RWPE1 (cell line): ENCODE measurements at regions not wholly inside any gene's neighbourhood (a gene's known extent, or its start where the extent isn't known, plus 50 kb on each side); places are given as distances from the start of the nearest gene placed in this dataset.

Source experiments
- CTCF ChIA-PET: fragments of 350-600 bp; sonication (Branson Sonifier 250); formaldehyde crosslinking; extraction: SDS; loops from one replicate; lab custom pipeline; 2021; lab: Yijun Ruan, JAX
- POLR2A ChIA-PET: fragments of 400-600 bp; formaldehyde crosslinking; extraction: SDS; loops from one replicate; lab custom pipeline; 2020; ENCODE audit warnings: antibody characterized with exemption; ENCODE audit not compliant: low non-redundant PET; lab: Yijun Ruan, JAX
- DNase-seq: peaks from one replicate; pipeline ENCODE4 v3.0.0; 2012; ENCODE audit warnings: low spot score
- H3K27ac ChIP-seq: fragments of 450-650 bp; 2 replicates; pipeline ENCODE4 v1.5.1; 2017
- CTCF ChIP-seq: fragments of 450-650 bp; conservative IDR thresholded peaks from 2 replicates; pipeline ENCODE4 v1.5.1; 2017; ENCODE audit warnings: low read depth, mild to moderate bottlenecking

- TF ChIP-seq CTCF = no peak
- no peak overlapping the region for H3K27ac ChIP-seq
- POLR2A ChIA-PET = no interaction called here
- DNase-seq = no peak
- CTCF ChIA-PET = no interaction called here
Observed at GRCh38 chr6:9943986-9944385, 470.9 kb downstream of the TFAP2A start.

- ChIA-PET POLR2A (no interaction called here), CTCF (no interaction called here)
- DNase-seq = no peak
- H3K27ac ChIP-seq = no peak overlapping the region
- TF ChIP-seq CTCF = no peak
Observed at GRCh38 chr6:9943026-9943425, 471.8 kb downstream of the TFAP2A start.

- no peak for DNase-seq
- CTCF ChIA-PET = no interaction called here
- TF ChIP-seq CTCF = no peak
- no peak overlapping the region for H3K27ac ChIP-seq
- POLR2A ChIA-PET = no interaction called here
Observed at GRCh38 chr6:9942131-9942530, 472.7 kb downstream of the TFAP2A start.

GRCh38 chr6:9938801-9939200 lies 476.1 kb downstream of the TFAP2A start:
- no peak for TF ChIP-seq CTCF
- no peak overlapping the region for H3K27ac ChIP-seq
- no peak for DNase-seq
- ChIA-PET POLR2A (no interaction called here), CTCF (no interaction called here)

- H3K27ac ChIP-seq = no peak overlapping the region
- TF ChIP-seq CTCF = no peak
- POLR2A ChIA-PET = no interaction called here
- CTCF ChIA-PET = interaction anchor here (0.5 to 0.6 kb wide), 2 partner anchors 28 to 498 kb away, joined by 3 read pairs; no protein-coding TSS in a partner anchor
- DNase-seq = no peak
Observed at GRCh38 chr6:9937031-9937763, 477.7 kb downstream of the TFAP2A start.

GRCh38 chr6:9936551-9936950 lies 478.3 kb downstream of the TFAP2A start:
- POLR2A ChIA-PET = no interaction called here
- no peak overlapping the region for H3K27ac ChIP-seq
- DNase-seq = no peak
- CTCF ChIA-PET = no interaction called here
- no peak for TF ChIP-seq CTCF
